ENCODE measurements at regions not wholly inside any gene's neighbourhood (a gene's known extent, or its start where the extent isn't known, plus 50 kb on each side); places are given as distances from the start of the nearest gene placed in this dataset.

GRCh38 chr13:82672248-82672647 is 1210.0 kb downstream of the SLITRK1 start:
- no peak for DNase-seq

- no peak for DNase-seq
These were observed 1218.1 kb downstream of the SLITRK1 start for GRCh38 chr13:82664183-82664582.

- DNase-seq: no peak
These were observed 1221.1 kb downstream of the SLITRK1 start for GRCh38 chr13:82661126-82661525.

- DNase-seq: no peak
These were observed 1223.5 kb downstream of the SLITRK1 start for GRCh38 chr13:82658811-82659210.

GRCh38 chr13:82657471-82657870 is 1224.8 kb downstream of the SLITRK1 start:
- DNase-seq: no peak

GRCh38 chr13:82654861-82655855 is 1227.1 kb downstream of the SLITRK1 start:
- no peak for DNase-seq

GRCh38 chr13:82654143-82654542 is 1228.1 kb downstream of the SLITRK1 start:
- DNase-seq: no peak

GRCh38 chr13:82647540-82647939 is 1234.7 kb downstream of the SLITRK1 start:
- DNase-seq: no peak

- DNase-seq: no peak
These were observed 1246.2 kb downstream of the SLITRK1 start for GRCh38 chr13:82636119-82636518.

- DNase-seq: no peak
These were observed 1247.3 kb downstream of the SLITRK1 start for GRCh38 chr13:82634946-82635345.

- no peak for DNase-seq
These were observed 1255.1 kb downstream of the SLITRK1 start for GRCh38 chr13:82627183-82627582.

- DNase-seq: no peak
These were observed 1256.6 kb downstream of the SLITRK1 start for GRCh38 chr13:82625717-82626116.

- DNase-seq: no peak
These were observed 1267.2 kb downstream of the SLITRK1 start for GRCh38 chr13:82615043-82615442.

- DNase-seq: no peak
These were observed 1268.2 kb downstream of the SLITRK1 start for GRCh38 chr13:82614086-82614485.

GRCh38 chr13:82606008-82606407 is 1276.3 kb downstream of the SLITRK1 start:
- no peak for DNase-seq

GRCh38 chr13:82597747-82598146 is 1284.5 kb downstream of the SLITRK1 start:
- DNase-seq: no peak

- no peak for DNase-seq
These were observed 1289.0 kb downstream of the SLITRK1 start for GRCh38 chr13:82593239-82593638.

GRCh38 chr13:82571653-82572052 is 1310.6 kb downstream of the SLITRK1 start:
- DNase-seq: no peak

GRCh38 chr13:82569581-82569980 is 1312.7 kb downstream of the SLITRK1 start:
- DNase-seq: no peak

GRCh38 chr13:82566864-82567263 is 1315.4 kb downstream of the SLITRK1 start:
- DNase-seq: no peak

GRCh38 chr13:82565201-82565600 is 1317.1 kb downstream of the SLITRK1 start:
- no peak for DNase-seq

- no peak for DNase-seq
These were observed 1321.4 kb downstream of the SLITRK1 start for GRCh38 chr13:82560889-82561288.

- no peak for DNase-seq
These were observed 1359.4 kb downstream of the SLITRK1 start for GRCh38 chr13:82522872-82523271.

GRCh38 chr13:82506805-82507414 is 1375.4 kb downstream of the SLITRK1 start:
- DNase-seq: no peak
